ENCODE measurements at regions not wholly inside any gene's neighbourhood (a gene's known extent, or its start where the extent isn't known, plus 50 kb on each side); places are given as distances from the start of the nearest gene placed in this dataset.

GRCh38 chr15:60096157-60096556 is 92.0 kb downstream of the FOXB1 start:
- no peak for DNase-seq

DNA sequence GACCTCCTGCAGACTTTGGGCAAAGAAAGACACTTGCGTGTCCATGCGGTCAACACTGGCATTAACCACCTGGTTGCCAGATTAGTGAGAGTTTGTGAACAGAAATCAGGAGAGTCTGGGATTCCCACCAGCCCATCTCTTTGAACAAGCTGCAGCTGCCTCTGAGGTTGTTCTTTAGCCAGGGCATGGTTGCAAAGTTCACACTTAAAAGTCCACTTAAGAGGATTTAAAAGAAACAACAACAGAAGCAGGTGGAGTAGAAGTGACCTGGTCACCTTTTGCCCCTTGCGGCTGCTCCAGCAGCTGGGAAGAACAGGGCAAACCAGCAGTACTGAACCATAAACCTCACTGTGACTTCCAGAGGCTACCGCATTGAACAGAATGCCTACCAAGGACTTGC is 97.3 kb downstream of the FOXB1 start:
- DNase-seq: no peak

DNA sequence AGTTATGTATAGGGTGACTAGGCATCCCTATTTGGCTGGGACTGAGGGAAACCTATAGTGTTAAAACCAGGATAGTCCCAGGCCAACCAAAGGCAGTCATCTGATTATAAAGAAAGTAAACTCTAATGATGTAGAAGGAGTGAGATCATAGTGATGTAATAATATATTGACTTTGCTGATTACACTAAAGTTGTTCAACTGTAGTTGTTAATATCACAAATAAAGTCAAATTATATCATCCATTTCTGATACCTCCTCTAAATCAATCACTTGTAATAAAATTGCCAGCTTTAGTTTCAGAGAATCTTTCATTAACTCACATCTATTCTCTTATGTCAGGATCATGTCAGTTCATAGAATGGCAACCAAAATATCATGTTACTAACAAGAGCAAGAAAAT is 98.6 kb downstream of the FOXB1 start:
- no peak for DNase-seq

DNA sequence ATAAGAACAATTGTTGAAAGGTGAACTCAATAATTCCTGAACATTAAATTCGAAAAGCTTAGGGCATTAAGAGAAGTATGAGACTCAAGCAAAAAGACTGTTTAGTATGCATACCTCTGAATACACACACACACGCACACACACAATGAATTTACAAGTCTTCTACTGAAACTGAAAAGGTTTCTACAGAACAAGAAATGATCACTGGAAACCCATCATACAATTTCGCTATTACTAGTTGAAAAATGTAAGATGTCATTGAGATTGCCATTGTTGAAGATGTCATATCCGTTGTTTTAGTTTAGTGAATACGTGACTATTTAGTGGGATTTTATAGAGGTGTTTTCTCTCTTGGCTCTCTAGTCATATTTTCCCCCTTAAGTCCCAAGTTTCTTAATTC is 106.8 kb downstream of the FOXB1 start:
- DNase-seq: no peak

GRCh38 chr15:60115579-60116380 is 111.7 kb downstream of the FOXB1 start:
- no peak for DNase-seq

DNA sequence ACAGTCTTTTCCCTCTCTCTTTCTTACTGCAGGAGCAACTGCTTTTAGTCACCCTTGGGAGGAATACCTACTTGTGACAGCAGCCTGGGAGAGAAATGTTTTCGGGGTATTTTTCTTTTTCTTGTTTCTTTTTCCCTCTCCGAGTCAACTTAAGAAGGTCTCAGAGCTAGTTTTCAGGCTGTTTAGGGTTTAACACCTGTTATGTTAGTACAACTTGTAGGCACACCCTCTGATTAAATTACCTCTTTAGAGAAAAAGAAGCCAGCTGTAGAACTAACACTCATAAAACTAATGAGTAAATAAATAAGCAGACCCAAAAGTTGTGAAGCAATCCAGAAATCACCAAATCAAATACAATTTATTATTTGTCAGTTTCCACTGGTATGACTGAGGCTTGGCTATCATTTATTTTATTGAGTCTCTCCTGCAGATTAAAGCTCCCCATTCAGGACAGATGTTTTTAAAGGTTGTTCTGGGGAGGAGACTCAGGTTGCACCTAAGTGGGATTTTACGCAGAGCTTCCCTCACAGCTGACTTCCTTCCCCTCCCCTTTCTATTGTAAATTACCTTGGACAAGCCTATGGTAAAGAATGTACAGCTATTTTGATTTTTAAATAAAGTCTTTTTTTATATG is 112.5 kb downstream of the FOXB1 start:
- DNase-seq: no peak

- DNase-seq: no peak
Measured at GRCh38 chr15:60118146-60118545, 114.0 kb downstream of the FOXB1 start.

DNA sequence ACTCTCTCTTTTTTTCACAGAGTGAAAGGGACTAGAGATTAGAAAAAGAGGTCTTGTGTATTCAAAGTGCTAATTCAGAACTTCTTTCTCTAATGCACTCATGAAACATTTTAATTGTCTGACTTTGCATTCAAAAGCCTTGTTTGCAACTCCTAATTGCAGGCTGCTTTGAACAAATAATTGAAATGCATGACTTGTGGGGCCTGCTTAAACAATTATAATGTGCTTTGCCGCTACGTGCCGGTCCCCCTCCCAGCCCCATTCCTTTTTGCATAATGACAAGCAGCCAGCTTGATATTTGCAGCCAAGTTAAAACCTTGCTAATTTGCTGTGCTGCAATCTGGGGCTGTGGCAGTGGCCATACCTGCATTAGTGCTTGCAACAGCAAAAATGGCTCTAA is 114.5 kb downstream of the FOXB1 start:
- no peak for DNase-seq

GRCh38 chr15:60119101-60119500 is 115.0 kb downstream of the FOXB1 start:
- no peak for DNase-seq

DNA sequence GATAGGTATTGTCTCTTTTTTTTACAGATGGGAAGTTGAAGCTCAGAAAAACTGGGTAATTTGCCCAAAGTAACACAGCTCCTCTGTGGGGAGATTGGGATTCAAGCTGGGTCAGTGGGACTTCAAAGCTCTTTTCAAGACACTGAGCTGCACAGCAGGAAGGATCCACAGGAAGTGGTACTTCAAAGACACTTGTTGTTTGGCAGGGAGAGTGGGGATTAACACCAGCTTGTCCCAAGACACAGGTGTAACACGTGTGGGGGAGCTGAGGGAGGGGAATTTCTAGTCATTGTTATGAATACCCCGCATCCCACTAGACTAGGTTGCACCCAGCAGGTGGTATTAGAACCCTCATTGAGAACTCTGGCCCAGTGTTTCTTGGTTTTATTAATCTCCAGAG is 116.0 kb downstream of the FOXB1 start:
- DNase-seq: no peak

- no peak for DNase-seq
Measured at GRCh38 chr15:60121845-60122244, 117.7 kb downstream of the FOXB1 start.

DNA sequence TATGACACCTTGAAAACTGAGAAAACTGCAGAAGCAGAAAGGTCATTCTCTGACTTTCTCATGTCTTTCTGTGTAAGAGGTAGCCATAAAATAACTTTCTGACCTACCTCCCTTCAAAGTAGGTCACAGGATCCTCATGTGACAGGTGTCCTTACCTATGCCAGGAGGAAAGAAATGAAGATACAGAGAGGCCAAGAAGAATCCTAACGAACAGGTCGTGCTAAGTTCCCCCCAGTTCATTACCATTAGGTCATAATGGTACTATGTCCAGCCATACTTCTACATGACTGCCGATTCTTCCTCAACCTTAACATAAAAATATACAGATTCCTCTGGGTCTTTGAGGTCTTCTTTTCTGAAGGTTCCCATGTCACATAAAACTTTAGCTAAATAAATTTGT is 118.6 kb downstream of the FOXB1 start:
- no peak for DNase-seq

DNA sequence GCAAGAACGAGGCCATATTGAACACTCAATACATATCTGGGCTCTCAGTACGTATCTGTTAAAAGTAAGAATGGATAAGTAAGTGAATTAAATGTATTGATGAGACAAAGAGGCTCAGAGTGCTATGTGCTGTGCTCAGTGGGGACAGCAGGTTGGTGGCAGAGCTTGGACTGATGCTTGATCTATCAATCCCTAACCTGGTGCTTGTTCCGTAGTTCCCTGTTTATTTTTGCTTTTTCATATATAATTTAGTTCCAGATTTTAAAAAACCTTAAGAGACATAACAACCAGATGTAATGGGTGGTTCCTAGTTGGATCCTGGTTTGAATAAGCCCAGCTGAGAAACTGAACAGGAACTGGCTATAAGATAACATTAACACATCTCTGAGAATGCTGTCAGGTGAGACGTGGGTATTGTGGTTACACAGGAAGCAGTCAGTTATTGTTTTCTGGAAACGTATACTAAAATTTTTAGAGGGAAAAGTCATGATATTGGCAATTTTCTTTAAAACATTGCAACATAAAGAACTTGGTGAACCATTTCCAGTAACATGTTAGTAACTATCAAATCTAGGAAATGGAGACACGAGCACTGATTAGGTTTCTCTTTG is 120.5 kb downstream of the FOXB1 start:
- no peak for DNase-seq

- no peak for DNase-seq
Measured at GRCh38 chr15:60125334-60125733, 121.2 kb downstream of the FOXB1 start.

DNA sequence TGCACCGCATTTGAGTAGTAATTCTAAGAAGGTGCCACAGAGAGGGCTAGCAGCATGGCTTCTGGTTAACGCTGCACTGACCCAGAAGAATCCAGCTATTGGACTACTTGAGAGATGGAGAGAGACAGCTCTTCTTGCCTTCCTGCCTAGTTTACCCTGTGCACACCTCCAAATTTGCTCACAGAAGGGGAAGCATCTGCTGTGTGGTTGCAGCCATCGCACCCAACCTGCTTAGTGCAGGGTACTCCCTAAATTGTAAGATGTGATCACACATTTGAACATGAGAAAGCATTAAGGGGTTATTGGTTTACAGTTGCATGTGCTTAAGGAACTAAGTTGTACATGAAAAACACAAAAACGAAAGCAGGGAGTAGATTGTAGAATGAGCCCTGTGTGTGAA is 122.1 kb downstream of the FOXB1 start:
- DNase-seq: no peak

DNA sequence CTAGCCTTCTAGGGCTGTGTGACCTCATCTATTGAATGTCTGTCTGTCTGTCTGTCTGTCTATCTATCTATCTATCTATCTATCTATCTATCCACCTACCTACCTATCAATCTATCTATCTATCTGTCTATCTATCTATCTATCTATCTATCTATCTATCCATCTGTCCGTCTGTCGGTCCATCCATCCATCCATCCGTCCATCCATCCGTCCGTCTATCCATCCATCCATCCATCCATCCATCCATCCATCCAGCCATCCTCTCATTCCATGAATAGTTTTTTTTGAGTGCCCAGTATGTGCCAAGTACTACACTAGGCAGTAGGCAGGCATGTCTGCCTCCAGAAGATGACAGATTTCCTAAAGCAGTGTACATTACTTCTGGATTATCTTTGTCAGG is 122.5 kb downstream of the FOXB1 start:
- no peak for DNase-seq

DNA sequence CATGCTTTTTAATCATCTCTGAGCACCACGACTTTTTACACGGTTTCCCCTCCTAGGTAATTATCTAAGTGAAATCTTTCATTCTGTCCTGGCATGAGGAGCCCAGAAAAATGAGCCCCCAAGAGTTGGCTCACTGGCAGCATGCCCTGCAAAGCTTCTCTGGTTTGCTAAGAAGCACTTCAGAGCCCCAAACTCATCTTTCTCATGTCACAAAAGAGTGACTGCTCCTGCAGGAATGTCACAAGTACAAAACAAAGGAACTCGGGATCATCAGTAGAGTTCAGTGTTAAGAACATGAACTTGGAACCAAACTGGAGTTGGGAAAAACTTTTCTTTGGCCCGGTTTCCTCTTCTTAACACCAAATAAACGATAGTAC is 123.9 kb downstream of the FOXB1 start:
- no peak for DNase-seq

- DNase-seq: no peak
Measured at GRCh38 chr15:60128710-60129109, 124.6 kb downstream of the FOXB1 start.

- DNase-seq: no peak
Measured at GRCh38 chr15:60130398-60130797, 126.3 kb downstream of the FOXB1 start.

DNA sequence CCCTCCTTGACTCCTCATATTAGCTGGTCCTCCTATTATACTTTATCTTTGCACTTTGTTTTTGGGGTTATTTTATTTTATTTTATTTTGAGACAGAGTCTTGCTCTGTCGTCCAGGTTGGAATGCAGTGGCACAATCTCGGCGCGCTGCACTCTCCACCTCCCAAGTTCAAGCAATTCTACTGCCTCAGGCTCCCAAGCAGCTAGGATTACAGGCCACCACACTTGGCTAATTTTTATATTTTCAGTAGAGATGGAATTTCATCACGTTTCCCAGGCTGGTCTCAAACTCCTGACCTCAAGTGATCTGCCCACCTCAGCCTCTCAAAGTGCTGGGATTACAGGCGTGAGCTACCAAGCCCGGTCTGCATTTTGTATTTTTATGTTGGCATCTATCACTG is 126.7 kb downstream of the FOXB1 start:
- no peak for DNase-seq

GRCh38 chr15:60134609-60135008 is 130.5 kb downstream of the FOXB1 start:
- no peak for DNase-seq

DNA sequence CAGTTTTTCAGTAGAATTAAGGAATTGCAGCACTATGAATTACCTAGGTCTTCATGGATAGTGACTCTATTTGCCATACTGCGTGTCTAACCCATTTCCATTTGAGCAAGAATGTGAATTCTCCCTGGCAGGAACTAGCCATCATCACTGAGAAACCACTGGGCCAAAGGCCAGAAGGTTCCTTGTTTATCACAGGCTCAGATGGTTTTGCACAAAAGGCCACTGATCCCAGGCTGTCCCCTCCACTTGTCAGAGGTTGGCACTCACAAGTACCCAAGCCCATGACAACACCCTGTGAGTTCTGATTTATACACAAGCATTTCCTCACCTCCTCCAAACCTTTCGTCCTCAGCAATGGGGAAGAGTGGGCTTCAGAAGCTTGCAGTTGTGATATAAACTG is 131.8 kb downstream of the FOXB1 start:
- no peak for DNase-seq

DNA sequence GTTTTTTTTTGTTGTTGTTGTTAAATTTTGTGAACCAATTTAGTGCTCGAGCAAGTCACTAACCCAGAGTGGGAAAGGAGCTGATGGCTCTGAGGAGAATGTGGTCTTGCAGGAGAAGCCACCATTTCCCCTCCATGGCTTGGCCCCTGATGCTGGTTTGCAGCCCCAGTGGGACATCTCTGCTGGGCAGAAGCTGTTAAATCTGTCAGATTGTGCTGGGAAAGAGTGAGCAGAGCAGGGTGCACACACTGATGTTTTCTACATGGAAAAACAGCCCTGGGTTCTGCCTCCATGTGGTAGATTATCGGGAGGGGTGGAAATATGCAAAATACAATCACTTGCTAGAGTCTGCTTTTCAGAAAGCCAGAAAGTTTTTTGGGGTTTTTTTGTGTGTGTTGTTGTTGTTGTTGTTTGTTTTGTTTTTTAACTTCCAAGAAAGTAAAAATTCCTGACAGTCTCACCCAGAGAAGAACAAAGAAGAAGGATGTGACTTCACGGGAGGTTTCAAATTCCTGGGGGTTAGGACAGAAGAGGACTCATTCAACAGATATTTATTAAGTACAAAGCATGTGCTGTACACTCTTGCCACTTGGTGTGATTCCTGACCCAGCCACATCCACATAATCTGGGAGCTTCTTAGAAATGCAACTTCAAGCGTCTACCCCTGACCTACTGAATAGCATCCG is 133.7 kb downstream of the FOXB1 start:
- DNase-seq: no peak

Data from CD4-positive, alpha-beta T cell treated with Interleukin-10 for 1 hour (primary cell).